Fibroblast of villous mesenchyme (primary cell): ENCODE measurements at regions not wholly inside any gene's neighbourhood (a gene's known extent, or its start where the extent isn't known, plus 50 kb on each side); places are given as distances from the start of the nearest gene placed in this dataset.

ENCODE experiments used
- DNase-seq: peaks from one replicate; pipeline ENCODE4 v3.0.0-alpha.2; 2010; ENCODE audit warnings: low read depth
- H3K4me3 ChIP-seq: 2 replicates; pipeline ENCODE4 v1.5.1; 2011; ENCODE audit warnings: low read depth, mild to moderate bottlenecking, low read length
- TF ChIP-seq, protein P1 (sequence below): IDR thresholded peaks from 2 replicates; pipeline ENCODE4 v1.5.1; 2012; ENCODE audit warnings: low read depth, mild to moderate bottlenecking, low read length; ENCODE audit not compliant: insufficient read depth

DNA sequence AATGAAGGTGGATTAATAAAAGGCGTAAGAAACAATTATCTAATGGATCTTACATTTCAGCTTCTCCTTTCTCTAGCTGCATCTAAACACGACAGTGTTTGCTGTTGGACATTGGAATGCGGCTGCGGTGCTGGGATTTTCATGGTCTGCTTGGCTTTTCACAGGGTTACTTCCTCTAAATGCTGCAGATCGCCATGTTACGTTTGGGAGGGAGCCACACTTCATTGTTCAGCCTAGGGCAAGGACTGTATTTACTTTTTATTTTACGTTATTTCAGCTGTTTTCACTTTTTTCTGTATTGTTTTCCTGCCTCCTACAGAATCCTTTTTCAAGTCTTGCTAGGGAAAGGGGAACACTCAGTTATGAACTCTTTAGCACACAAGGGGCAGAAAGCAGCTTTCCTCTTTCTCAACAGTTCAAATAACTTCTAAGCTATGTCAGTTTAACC is 97.9 kb upstream of the MTHFD1L start:
- peak; percentile 23 for DNase-seq
- H3K4me3 ChIP-seq, result no peak overlapping the region
- TF ChIP-seq, protein P1, sequence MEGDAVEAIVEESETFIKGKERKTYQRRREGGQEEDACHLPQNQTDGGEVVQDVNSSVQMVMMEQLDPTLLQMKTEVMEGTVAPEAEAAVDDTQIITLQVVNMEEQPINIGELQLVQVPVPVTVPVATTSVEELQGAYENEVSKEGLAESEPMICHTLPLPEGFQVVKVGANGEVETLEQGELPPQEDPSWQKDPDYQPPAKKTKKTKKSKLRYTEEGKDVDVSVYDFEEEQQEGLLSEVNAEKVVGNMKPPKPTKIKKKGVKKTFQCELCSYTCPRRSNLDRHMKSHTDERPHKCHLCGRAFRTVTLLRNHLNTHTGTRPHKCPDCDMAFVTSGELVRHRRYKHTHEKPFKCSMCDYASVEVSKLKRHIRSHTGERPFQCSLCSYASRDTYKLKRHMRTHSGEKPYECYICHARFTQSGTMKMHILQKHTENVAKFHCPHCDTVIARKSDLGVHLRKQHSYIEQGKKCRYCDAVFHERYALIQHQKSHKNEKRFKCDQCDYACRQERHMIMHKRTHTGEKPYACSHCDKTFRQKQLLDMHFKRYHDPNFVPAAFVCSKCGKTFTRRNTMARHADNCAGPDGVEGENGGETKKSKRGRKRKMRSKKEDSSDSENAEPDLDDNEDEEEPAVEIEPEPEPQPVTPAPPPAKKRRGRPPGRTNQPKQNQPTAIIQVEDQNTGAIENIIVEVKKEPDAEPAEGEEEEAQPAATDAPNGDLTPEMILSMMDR, result no peak

GRCh38 chr6:150770637-150771036 is 94.9 kb upstream of the MTHFD1L start:
- TF ChIP-seq, protein P1, result no peak
- peak; percentile 67 for DNase-seq
- no peak overlapping the region for H3K4me3 ChIP-seq

DNA sequence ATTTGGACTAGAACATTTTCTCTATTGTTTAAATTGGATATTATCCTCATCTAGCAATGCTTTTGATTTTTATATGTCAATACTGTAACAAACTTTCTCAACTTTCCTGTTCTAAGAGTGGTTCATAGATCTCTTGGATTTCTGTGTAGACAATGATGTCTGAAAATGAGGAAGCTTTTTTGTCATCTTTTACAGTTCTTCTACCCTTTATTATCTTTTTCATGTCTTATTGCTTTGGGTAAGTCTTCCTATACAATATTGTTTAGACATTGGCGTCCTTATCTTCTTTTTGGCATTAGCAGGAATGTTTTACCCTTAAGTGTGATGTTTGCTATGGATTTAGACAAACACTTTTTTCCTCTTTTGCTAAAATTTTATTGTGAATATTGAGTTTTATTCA is 91.5 kb upstream of the MTHFD1L start:
- no peak for DNase-seq
- no peak overlapping the region for H3K4me3 ChIP-seq
- TF ChIP-seq, protein P1, result no peak

- TF ChIP-seq, protein P1, result no peak
- no peak overlapping the region for H3K4me3 ChIP-seq
- DNase-seq, result no peak
Observed at GRCh38 chr6:150775415-150776203, 89.9 kb upstream of the MTHFD1L start.

- H3K4me3 ChIP-seq, result no peak overlapping the region
- no peak for DNase-seq
- TF ChIP-seq, protein P1, result no peak
Observed at GRCh38 chr6:150777736-150778135, 87.8 kb upstream of the MTHFD1L start.

- no peak for DNase-seq
- TF ChIP-seq, protein P1, result no peak
- no peak overlapping the region for H3K4me3 ChIP-seq
Observed at GRCh38 chr6:150783813-150784212, 81.7 kb upstream of the MTHFD1L start.

DNA sequence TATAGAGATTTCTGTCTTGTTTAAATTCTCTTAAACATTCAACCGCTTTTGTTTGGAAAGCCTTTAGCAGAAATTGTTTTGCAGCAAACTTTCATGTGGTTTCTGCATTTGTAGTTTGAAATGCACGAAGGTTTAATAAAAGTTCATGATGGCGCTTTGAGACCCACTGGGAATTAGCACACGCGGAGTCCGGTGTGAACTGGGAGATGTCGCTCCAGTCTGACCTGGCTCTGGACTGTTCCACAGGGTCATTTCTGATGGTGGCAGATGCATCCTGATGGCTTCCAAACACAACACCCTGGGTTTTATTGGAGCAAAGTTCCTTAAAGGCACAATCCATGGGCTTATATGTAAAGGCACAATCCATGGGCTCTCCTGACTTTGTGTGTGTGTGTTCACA is 78.1 kb upstream of the MTHFD1L start:
- DNase-seq, result no peak
- H3K4me3 ChIP-seq, result no peak overlapping the region
- TF ChIP-seq, protein P1, result no peak
